ENCODE measurements at regions not wholly inside any gene's neighbourhood (a gene's known extent, or its start where the extent isn't known, plus 50 kb on each side); places are given as distances from the start of the nearest gene placed in this dataset.

GRCh38 chr2:188092734-188093133 lies 198.9 kb upstream of the GULP1 start:
- no peaks in the 10 kb centered on the region for H3K36me3 Mint-ChIP-seq (ENCODE audit: low read depth)
- H3K27ac Mint-ChIP-seq = no peak overlapping the region
- peaks cover 5% of the 10 kb centered on the region for H3K9me3 Mint-ChIP-seq
- POLR2A ChIA-PET = no interaction called here
- no peak overlapping the region for H3K4me3 Mint-ChIP-seq
- no peaks in the 10 kb centered on the region for H3K4me1 Mint-ChIP-seq
- ATAC-seq (ENCODE audit: low read depth) = no peak
- CTCF ChIA-PET = no interaction called here
- H3K27me3 Mint-ChIP-seq = no peaks in the 10 kb centered on the region
- TF ChIP-seq CTCF (IDR thresholded peaks at IDR 0.05) = no peak
- no peak for DNase-seq
- intact Hi-C loops (cut with micrococcal nuclease) = no loop called here

- no peak overlapping the region for H3K4me3 Mint-ChIP-seq
- ChIA-PET CTCF (no interaction called here), POLR2A (no interaction called here)
- no peak overlapping the region for H3K27ac Mint-ChIP-seq
- peaks cover 2% of the 10 kb centered on the region for H3K9me3 Mint-ChIP-seq
- no peaks in the 10 kb centered on the region for H3K36me3 Mint-ChIP-seq (ENCODE audit: low read depth)
- H3K27me3 Mint-ChIP-seq = no peaks in the 10 kb centered on the region
- ATAC-seq (ENCODE audit: low read depth) = no peak
- intact Hi-C loops (cut with micrococcal nuclease) = no loop called here
- no peaks in the 10 kb centered on the region for H3K4me1 Mint-ChIP-seq
- no peak for DNase-seq
- no peak for TF ChIP-seq CTCF (IDR thresholded peaks at IDR 0.05)
Observed at GRCh38 chr2:188096910-188097309, 194.8 kb upstream of the GULP1 start.

- no peak for DNase-seq
- H3K36me3 Mint-ChIP-seq (ENCODE audit: low read depth) = no peaks in the 10 kb centered on the region
- H3K4me3 Mint-ChIP-seq = no peak overlapping the region
- no peak overlapping the region for H3K27ac Mint-ChIP-seq
- peaks cover 14% of the 10 kb centered on the region for H3K9me3 Mint-ChIP-seq
- ATAC-seq (ENCODE audit: low read depth) = no peak
- H3K4me1 Mint-ChIP-seq = no peaks in the 10 kb centered on the region
- H3K27me3 Mint-ChIP-seq = no peaks in the 10 kb centered on the region
- intact Hi-C loops (cut with micrococcal nuclease) = no loop called here
- ChIA-PET CTCF (no interaction called here), POLR2A (no interaction called here)
- no peak for TF ChIP-seq CTCF (IDR thresholded peaks at IDR 0.05)
Observed at GRCh38 chr2:188102881-188103280, 188.8 kb upstream of the GULP1 start.

- Mint-ChIP-seq H3K36me3 (ENCODE audit: low read depth) (no peaks in the 10 kb centered on the region), H3K27me3 (no peaks in the 10 kb centered on the region), H3K4me1 (no peaks in the 10 kb centered on the region), H3K27ac (no peak overlapping the region), H3K4me3 (no peak overlapping the region), H3K9me3 (no peaks in the 10 kb centered on the region)
- TF ChIP-seq CTCF (IDR thresholded peaks at IDR 0.05) = no peak
- ChIA-PET CTCF (no interaction called here), POLR2A (no interaction called here)
- ATAC-seq (ENCODE audit: low read depth) (no peak), DNase-seq (no peak)
- intact Hi-C loops (cut with micrococcal nuclease) = no loop called here
Observed at GRCh38 chr2:188114014-188114413, 177.7 kb upstream of the GULP1 start.

GRCh38 chr2:188117706-188118105 lies 174.0 kb upstream of the GULP1 start:
- H3K4me1 Mint-ChIP-seq = no peaks in the 10 kb centered on the region
- CTCF ChIA-PET = no interaction called here
- no peaks in the 10 kb centered on the region for H3K27me3 Mint-ChIP-seq
- no peak for TF ChIP-seq CTCF (IDR thresholded peaks at IDR 0.05)
- POLR2A ChIA-PET = no interaction called here
- H3K4me3 Mint-ChIP-seq = no peak overlapping the region
- intact Hi-C loops (cut with micrococcal nuclease) = no loop called here
- peaks cover 4% of the 10 kb centered on the region for H3K9me3 Mint-ChIP-seq
- ATAC-seq (ENCODE audit: low read depth) (no peak), DNase-seq (no peak)
- no peak overlapping the region for H3K27ac Mint-ChIP-seq
- no peaks in the 10 kb centered on the region for H3K36me3 Mint-ChIP-seq (ENCODE audit: low read depth)
